GM12878 (cell line): ENCODE measurements at regions not wholly inside any gene's neighbourhood (a gene's known extent, or its start where the extent isn't known, plus 50 kb on each side); places are given as distances from the start of the nearest gene placed in this dataset.

Experiments
- ATAC-seq: fragments of 200-7000 bp; cut with Tn5 transposase; 3 replicates; pipeline ENCODE4 v1.9.1; 2020; ENCODE audit warnings: mild to moderate bottlenecking, moderate library complexity
- BruUV-seq: library from RNA; stranded (reverse); fragments of 400-500 nt; replicated peaks from 2 replicates; lab custom pipeline; 2021; lab: Mats Ljungman, UMichigan
- CTCF ChIA-PET: fragments of 300-600 bp; sonication (Branson Sonifier 250); formaldehyde crosslinking; extraction: SDS; loops from one replicate; lab custom pipeline; 2021; ENCODE audit warnings: inconsistent platforms; lab: Yijun Ruan, JAX
- POLR2A ChIA-PET: fragments of 350-600 bp; formaldehyde crosslinking; extraction: SDS; loops from one replicate; lab custom pipeline; 2021; ENCODE audit warnings: inconsistent platforms; lab: Charles Lee
- RAD21 ChIA-PET: fragments of 300-600 bp; sonication (Branson Sonifier 250); formaldehyde crosslinking; loops from one replicate; lab custom pipeline; 2023; ENCODE audit warnings: antibody characterized with exemption; ENCODE audit not compliant: unreplicated experiment; lab: Charles Lee
- SMC1A ChIA-PET: fragments of 300-600 bp; sonication (Branson Sonifier 250); formaldehyde crosslinking; loops from one replicate; lab custom pipeline; 2023; ENCODE audit not compliant: unreplicated experiment, uncharacterized antibody; lab: Charles Lee
- DNase-seq: peaks from one replicate; pipeline ENCODE4 v3.0.0-alpha.2; 2011; ENCODE audit warnings: low read depth, low spot score
- FAIRE-seq: peaks from 3 replicates; lab custom pipeline; 2011; peaks lifted over from hg19 to GRCh38; lab: Jason Lieb, UNC
- H2AFZ ChIP-seq: 2 replicates; pipeline ENCODE4 v1.6.0; 2011; ENCODE audit warnings: low read depth, low read length, control low read depth; ENCODE audit not compliant: control insufficient read depth
- H3K27ac ChIP-seq: 2 replicates; pipeline ENCODE4 v1.5.1; 2011; ENCODE audit warnings: control low read depth; ENCODE audit not compliant: control insufficient read depth, insufficient read depth
- H3K27me3 ChIP-seq, 2 experiments: replicated peaks in 1 of 2; 2 replicates each; pipeline versions ENCODE4 v1.6.0 to v1.6.1; 2011; ENCODE audit warnings: low read length in 1 of 2; ENCODE audit not compliant: control insufficient read depth in 2 of 2, insufficient read depth in 2 of 2
- H3K36me3 ChIP-seq, 2 experiments: 2 replicates each; pipeline ENCODE4 v1.5.1; 2011; ENCODE audit warnings: low read length in 1 of 2; ENCODE audit not compliant: control insufficient read depth in 2 of 2, insufficient read depth in 2 of 2
- H3K4me1 ChIP-seq: 2 replicates; pipeline ENCODE4 v1.6.1; 2011; ENCODE audit warnings: mild to moderate bottlenecking, low read length, moderate library complexity, mixed read lengths; ENCODE audit not compliant: control insufficient read depth, insufficient read depth
- H3K4me2 ChIP-seq: 2 replicates; pipeline ENCODE4 v1.6.0; 2011; ENCODE audit warnings: control low read depth; ENCODE audit not compliant: control insufficient read depth, insufficient read depth
- H3K4me3 ChIP-seq: fragments of 200-600 bp; sonication (generic); 2 replicates; pipeline ENCODE4 v1.5.1; 2016
- H3K79me2 ChIP-seq: 2 replicates; pipeline ENCODE4 v1.6.0; 2011; ENCODE audit warnings: low read length; ENCODE audit not compliant: control insufficient read depth, insufficient read depth
- H3K9ac ChIP-seq: 2 replicates; pipeline ENCODE4 v1.8.0; 2011; ENCODE audit warnings: low read length, control low read depth, mixed read lengths; ENCODE audit not compliant: control insufficient read depth, insufficient read depth
- H3K9me3 ChIP-seq: replicated peaks from 3 replicates; pipeline ENCODE4 v1.5.1; 2011; ENCODE audit warnings: mild to moderate bottlenecking, low read length; ENCODE audit not compliant: control insufficient read depth, insufficient read depth
- H4K20me1 ChIP-seq: 2 replicates; pipeline ENCODE4 v1.6.0; 2011; ENCODE audit not compliant: control insufficient read depth, insufficient read depth
- BCL11A ChIP-seq: IDR thresholded peaks from 2 replicates; pipeline ENCODE4 v1.6.1; 2011; ENCODE audit warnings: low read depth, low read length
- BMI1 ChIP-seq: fragments of 450-650 bp; IDR thresholded peaks from 2 replicates; pipeline ENCODE4 v1.6.1; 2016; ENCODE audit warnings: mild to moderate bottlenecking, moderate library complexity, borderline replicate concordance
- CHD1 ChIP-seq: IDR thresholded peaks from 2 replicates; pipeline ENCODE4 v1.6.1; 2012; ENCODE audit warnings: low read depth, low read length, improper control_type of control experiment
- E2F4 ChIP-seq: IDR thresholded peaks from 2 replicates; pipeline ENCODE4 v1.6.1; 2012; ENCODE audit warnings: low read depth, low read length, improper control_type of control experiment
- GATAD2B ChIP-seq: fragments of 450-650 bp; conservative IDR thresholded peaks from 2 replicates; pipeline ENCODE4 v1.6.1; 2017; ENCODE audit warnings: low read depth, mild to moderate bottlenecking, moderate library complexity
- JUNB ChIP-seq: IDR thresholded peaks from 2 replicates; pipeline ENCODE4 v1.6.1; 2016; ENCODE audit warnings: antibody characterized with exemption, mild to moderate bottlenecking
- JUND ChIP-seq: IDR thresholded peaks from 2 replicates; pipeline ENCODE4 v1.6.1; 2012; ENCODE audit warnings: low read depth, mild to moderate bottlenecking, low read length, improper control_type of control experiment, moderate library complexity
- MYC ChIP-seq: IDR thresholded peaks from 2 replicates; pipeline ENCODE4 v1.6.1; 2011; ENCODE audit warnings: mild to moderate bottlenecking, low read length, moderate library complexity, inconsistent platforms; ENCODE audit not compliant: insufficient read depth, insufficient replicate concordance, insufficient read length, severe bottlenecking
- NR2C1 ChIP-seq: fragments of 450-650 bp; IDR thresholded peaks from 2 replicates; pipeline ENCODE4 v1.6.1; 2017; ENCODE audit warnings: antibody characterized with exemption, mild to moderate bottlenecking, moderate library complexity
- NR2C2 ChIP-seq: IDR thresholded peaks from 2 replicates; pipeline ENCODE4 v1.6.1; 2011; ENCODE audit warnings: borderline replicate concordance, low read depth; ENCODE audit not compliant: control insufficient read depth, insufficient read length
- POU2F2 ChIP-seq: IDR thresholded peaks from 3 replicates; pipeline ENCODE4 v1.6.1; 2011; ENCODE audit warnings: low read depth, mild to moderate bottlenecking, low read length, borderline replicate concordance
- RB1 ChIP-seq: fragments of 450-650 bp; formaldehyde crosslinking; IDR thresholded peaks from 2 replicates; pipeline ENCODE4 v1.6.1; 2017; ENCODE audit warnings: mild to moderate bottlenecking, borderline replicate concordance
- SIN3A ChIP-seq: IDR thresholded peaks from 2 replicates; pipeline ENCODE4 v1.6.1; 2012; ENCODE audit warnings: low read depth, low read length, improper control_type of control experiment
- SP1 ChIP-seq: IDR thresholded peaks from one replicate; pipeline ENCODE4 v1.6.1; 2011; ENCODE audit warnings: low read depth, low read length
- TBL1XR1 ChIP-seq: IDR thresholded peaks from 2 replicates; pipeline ENCODE4 v1.6.1; 2012; ENCODE audit warnings: low read depth, low read length, improper control_type of control experiment
- TCF7 ChIP-seq: IDR thresholded peaks from 2 replicates; pipeline ENCODE4 v1.6.1; 2014; ENCODE audit warnings: antibody characterized with exemption, borderline replicate concordance
- USF2 ChIP-seq: IDR thresholded peaks from 2 replicates; pipeline ENCODE4 v1.6.1; 2011; ENCODE audit warnings: low read depth, low read length, improper control_type of control experiment, borderline replicate concordance
- WRNIP1 ChIP-seq: IDR thresholded peaks from 2 replicates; pipeline ENCODE4 v1.6.1; 2011; ENCODE audit warnings: low read depth, low read length, improper control_type of control experiment, borderline replicate concordance
- WGBS: methylation state at CpG from one replicate; pipeline ENCODE4 v1.1.6; 2016; ENCODE audit warnings: low lambda C conversion rate; ENCODE audit not compliant: insufficient replicate concordance, insufficient coverage; ENCODE audit errors: missing lambda C conversion rate; 5-methylcytosine and 5-hydroxymethylcytosine counted together
- in situ Hi-C: fragments of 300-500 bp; cut with MboI; formaldehyde crosslinking; loops from 9 replicates; pipeline ENCODE4 v1.14.3; 2018; ENCODE audit warnings: mixed read lengths
- intact Hi-C: fragments of 100-400 bp; cut with micrococcal nuclease; formaldehyde crosslinking; loops from one replicate; pipeline ENCODE4 v1.14.2; 2022; ENCODE audit not compliant: unreplicated experiment

- Histone ChIP-seq H3K9me3 (no peaks in the 10 kb centered on the region), H3K4me2 (no peak overlapping the region), H2AFZ (no peak overlapping the region), H3K4me1 (no peaks in the 10 kb centered on the region), H3K4me3 (no peak overlapping the region), H4K20me1 (no peaks in the 10 kb centered on the region), H3K9ac (no peak overlapping the region), H3K79me2 (no peaks in the 10 kb centered on the region), H3K27ac (no peak overlapping the region), H3K27me3 (no peaks in the 10 kb centered on the region), H3K36me3 (no peaks in the 10 kb centered on the region)
- intact Hi-C loops (no loop called here), in situ Hi-C loops (no loop called here)
- SMC1A ChIA-PET: no interaction called here
- WGBS: 3% methylated on average over 2 of the region's 2 CpGs
- FAIRE-seq: no peak
- RAD21 ChIA-PET: no interaction called here
- no peak for ATAC-seq
- no peak for DNase-seq
- no TSS peak for BruUV-seq
- CTCF ChIA-PET: no interaction called here
- POLR2A ChIA-PET: no interaction called here
- TF ChIP-seq GATAD2B (no peak), SP1 (no peak), CHD1 (no peak), TCF7 (no peak), RB1 (no peak), TBL1XR1 (no peak), WRNIP1 (no peak), JUND (no peak)
- TF ChIP-seq, all 136 proteins: peak for 0
Observed at GRCh38 chr21:27677546-27677945, 710.7 kb upstream of the ADAMTS5 start.

DNA sequence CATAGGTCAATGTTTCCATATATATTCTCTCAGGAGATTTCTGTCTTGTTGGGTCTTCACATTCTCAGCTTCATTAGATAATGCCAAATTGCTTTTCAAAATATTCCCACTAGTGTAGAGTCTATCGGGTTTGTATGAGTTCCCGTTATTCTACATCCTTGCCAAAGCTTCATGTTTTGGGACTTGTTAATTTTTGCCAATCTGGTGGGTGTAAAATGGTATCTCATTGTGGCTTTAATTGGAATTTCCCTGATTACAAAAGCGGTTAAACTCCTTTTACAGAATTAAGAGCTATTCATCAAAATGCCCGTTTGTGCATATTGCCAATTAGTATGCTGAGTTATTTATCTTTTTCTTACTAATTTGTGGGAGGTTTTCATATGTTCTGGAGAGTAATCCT lies 708.4 kb upstream of the ADAMTS5 start:
- ChIA-PET RAD21 (no interaction called here), SMC1A (interaction anchor here (0.6 kb wide), 1 partner anchor 51 kb away, joined by 3 read pairs; no protein-coding TSS in a partner anchor), POLR2A (no interaction called here), CTCF (no interaction called here)
- ATAC-seq: no peak
- H3K4me1 ChIP-seq: no peaks in the 10 kb centered on the region
- in situ Hi-C loops (no loop called here), intact Hi-C loops (no loop called here)
- no peaks in the 10 kb centered on the region for H4K20me1 ChIP-seq
- 11% methylated on average over 4 of the region's 4 CpGs for WGBS
- no peaks in the 10 kb centered on the region for H3K9me3 ChIP-seq
- H3K4me2 ChIP-seq: no peak overlapping the region
- TF ChIP-seq NR2C2: no peak
- TF ChIP-seq MYC: no peak
- TF ChIP-seq SIN3A: no peak
- no peak for TF ChIP-seq E2F4
- no peak for TF ChIP-seq POU2F2
- TF ChIP-seq NR2C1: no peak
- TF ChIP-seq BMI1: no peak
- TF ChIP-seq BCL11A: no peak
- no peak for TF ChIP-seq JUNB
- TF ChIP-seq USF2: no peak
- no peak overlapping the region for H3K4me3 ChIP-seq
- no peaks in the 10 kb centered on the region for H3K27me3 ChIP-seq
- no TSS peak for BruUV-seq
- H3K27ac ChIP-seq: no peak overlapping the region
- no peak for DNase-seq
- FAIRE-seq: no peak
- no peak overlapping the region for H3K9ac ChIP-seq
- no peak overlapping the region for H2AFZ ChIP-seq
- no peaks in the 10 kb centered on the region for H3K36me3 ChIP-seq
- no peaks in the 10 kb centered on the region for H3K79me2 ChIP-seq
